ENCODE measurements at regions not wholly inside any gene's neighbourhood (a gene's known extent, or its start where the extent isn't known, plus 50 kb on each side); places are given as distances from the start of the nearest gene placed in this dataset.
A peak's percentile ranks its signal among the peaks of the same experiment; 100 is the strongest.

GRCh38 chr5:57831090-57831489, 348.5 kb upstream of the ACTBL2 start:
- Mint-ChIP-seq H3K9me3 (ENCODE audit: unreplicated experiment) (no peaks in the 10 kb centered on the region), H3K27me3 (ENCODE audit: low read depth, unreplicated experiment) (no peaks in the 10 kb centered on the region), H3K4me3 (ENCODE audit: unreplicated experiment) (no peak overlapping the region), H3K27ac (ENCODE audit: unreplicated experiment) (no peak overlapping the region), H3K4me1 (ENCODE audit: low read depth, unreplicated experiment) (peaks cover 15% of the 10 kb centered on the region), H3K36me3 (ENCODE audit: low read depth, unreplicated experiment) (peaks cover 2% of the 10 kb centered on the region)
- Histone ChIP-seq H3K4me1 (ENCODE audit: insufficient read depth, low read length) (peaks cover 15% of the 10 kb centered on the region), H3K27me3 (ENCODE audit: insufficient read depth, low read length) (no peaks in the 10 kb centered on the region), H3K9me3 (ENCODE audit: insufficient read depth, low read depth, low read length) (no peaks in the 10 kb centered on the region), H2AFZ (ENCODE audit: low read depth, low read length) (no peak overlapping the region), H3K27ac (ENCODE audit: low read depth, low read length) (no peak overlapping the region), H3K4me3 (ENCODE audit: insufficient read depth, low read depth, low read length) (no peak overlapping the region), H4K20me1 (ENCODE audit: insufficient read depth, low read length) (no peaks in the 10 kb centered on the region), H3K9ac (ENCODE audit: low read length) (no peak overlapping the region), H3K4me2 (ENCODE audit: low read length) (no peak overlapping the region), H3K79me2 (ENCODE audit: insufficient read depth, low read length) (no peaks in the 10 kb centered on the region), H3K36me3 (ENCODE audit: insufficient read depth, low read length) (no peaks in the 10 kb centered on the region)
- no peak for TF ChIP-seq CTCF (IDR thresholded peaks at IDR 0.05; ENCODE audit: insufficient read depth, low read depth, low read length)
- no peak for TF ChIP-seq EZH2 (IDR thresholded peaks at IDR 0.05; ENCODE audit: insufficient read depth, low read length)
- FAIRE-seq: no peak
- DNase-seq (ENCODE audit: low read depth): no peak

- DNase-seq (ENCODE audit: low read depth): peak; percentile 57
- peaks cover 2% of the 10 kb centered on the region for H3K36me3 Mint-ChIP-seq (ENCODE audit: low read depth, unreplicated experiment)
- H2AFZ ChIP-seq (ENCODE audit: low read depth, low read length): no peak overlapping the region
- H3K79me2 ChIP-seq (ENCODE audit: insufficient read depth, low read length): no peaks in the 10 kb centered on the region
- H3K27me3 ChIP-seq (ENCODE audit: insufficient read depth, low read length): no peaks in the 10 kb centered on the region
- no peak overlapping the region for H3K4me3 Mint-ChIP-seq (ENCODE audit: unreplicated experiment)
- TF ChIP-seq EZH2 (IDR thresholded peaks at IDR 0.05; ENCODE audit: insufficient read depth, low read length): no peak
- TF ChIP-seq CTCF (IDR thresholded peaks at IDR 0.05; ENCODE audit: insufficient read depth, low read depth, low read length): no peak
- H3K9me3 ChIP-seq (ENCODE audit: insufficient read depth, low read depth, low read length): no peaks in the 10 kb centered on the region
- no peak overlapping the region for H3K4me3 ChIP-seq (ENCODE audit: insufficient read depth, low read depth, low read length)
- H3K27ac Mint-ChIP-seq (ENCODE audit: unreplicated experiment): no peak overlapping the region
- no peak overlapping the region for H3K4me2 ChIP-seq (ENCODE audit: low read length)
- H4K20me1 ChIP-seq (ENCODE audit: insufficient read depth, low read length): no peaks in the 10 kb centered on the region
- no peaks in the 10 kb centered on the region for H3K36me3 ChIP-seq (ENCODE audit: insufficient read depth, low read length)
- H3K27ac ChIP-seq (ENCODE audit: low read depth, low read length): no peak overlapping the region
- H3K4me1 Mint-ChIP-seq (ENCODE audit: low read depth, unreplicated experiment): peaks cover 22% of the 10 kb centered on the region
- peaks cover 29% of the 10 kb centered on the region for H3K4me1 ChIP-seq (ENCODE audit: insufficient read depth, low read length)
- FAIRE-seq: peak; percentile 49
- no peak overlapping the region for H3K9ac ChIP-seq (ENCODE audit: low read length)
- no peaks in the 10 kb centered on the region for H3K9me3 Mint-ChIP-seq (ENCODE audit: unreplicated experiment)
- no peaks in the 10 kb centered on the region for H3K27me3 Mint-ChIP-seq (ENCODE audit: low read depth, unreplicated experiment)
These were observed 345.6 kb upstream of the ACTBL2 start for GRCh38 chr5:57828221-57828620.

GRCh38 chr5:57825031-57825686, 342.5 kb upstream of the ACTBL2 start:
- no peaks in the 10 kb centered on the region for H3K9me3 ChIP-seq (ENCODE audit: insufficient read depth, low read depth, low read length)
- H3K79me2 ChIP-seq (ENCODE audit: insufficient read depth, low read length): no peaks in the 10 kb centered on the region
- H4K20me1 ChIP-seq (ENCODE audit: insufficient read depth, low read length): no peaks in the 10 kb centered on the region
- Mint-ChIP-seq H3K4me1 (ENCODE audit: low read depth, unreplicated experiment) (peaks cover 27% of the 10 kb centered on the region), H3K9me3 (ENCODE audit: unreplicated experiment) (peaks cover 2% of the 10 kb centered on the region), H3K27me3 (ENCODE audit: low read depth, unreplicated experiment) (no peaks in the 10 kb centered on the region), H3K27ac (ENCODE audit: unreplicated experiment) (peak overlapping the region; percentile 95), H3K36me3 (ENCODE audit: low read depth, unreplicated experiment) (peaks cover 3% of the 10 kb centered on the region), H3K4me3 (ENCODE audit: unreplicated experiment) (no peak overlapping the region)
- DNase-seq (ENCODE audit: low read depth) (peak; percentile 99), FAIRE-seq (peak; percentile 98)
- no peaks in the 10 kb centered on the region for H3K27me3 ChIP-seq (ENCODE audit: insufficient read depth, low read length)
- H3K4me3 ChIP-seq (ENCODE audit: insufficient read depth, low read depth, low read length): no peak overlapping the region
- no peaks in the 10 kb centered on the region for H3K36me3 ChIP-seq (ENCODE audit: insufficient read depth, low read length)
- TF ChIP-seq EZH2 (IDR thresholded peaks at IDR 0.05; ENCODE audit: insufficient read depth, low read length): no peak
- peak overlapping the region; percentile 63 for H3K4me2 ChIP-seq (ENCODE audit: low read length)
- peak overlapping the region; percentile 94 for H3K27ac ChIP-seq (ENCODE audit: low read depth, low read length)
- peaks cover 28% of the 10 kb centered on the region for H3K4me1 ChIP-seq (ENCODE audit: insufficient read depth, low read length)
- no peak overlapping the region for H2AFZ ChIP-seq (ENCODE audit: low read depth, low read length)
- peak overlapping the region; percentile 73 for H3K9ac ChIP-seq (ENCODE audit: low read length)
